PFSK-1 (cell line): ENCODE measurements at regions not wholly inside any gene's neighbourhood (a gene's known extent, or its start where the extent isn't known, plus 50 kb on each side); places are given as distances from the start of the nearest gene placed in this dataset.

ENCODE experiments used
- FOXP2 ChIP-seq: optimal IDR thresholded peaks from 2 replicates; pipeline ENCODE3; 2011; ENCODE audit warnings: borderline replicate concordance, control low read depth, inconsistent platforms; ENCODE audit not compliant: insufficient read depth; ENCODE audit errors: extremely low read length, extremely low read depth
- POLR2AphosphoS5 ChIP-seq: IDR thresholded peaks from 2 replicates; pipeline ENCODE4 v1.6.1; 2012; ENCODE audit warnings: low read depth, mild to moderate bottlenecking, control low read depth, low read length, moderate library complexity
- SIN3A ChIP-seq: IDR thresholded peaks from 2 replicates; pipeline ENCODE4 v1.6.1; 2012; ENCODE audit warnings: mild to moderate bottlenecking, low read length, moderate library complexity, borderline replicate concordance; ENCODE audit not compliant: insufficient read depth
- TAF1 ChIP-seq: IDR thresholded peaks from 2 replicates; pipeline ENCODE4 v1.6.1; 2012; ENCODE audit warnings: low read length, control low read depth, borderline replicate concordance; ENCODE audit not compliant: insufficient read depth

DNA sequence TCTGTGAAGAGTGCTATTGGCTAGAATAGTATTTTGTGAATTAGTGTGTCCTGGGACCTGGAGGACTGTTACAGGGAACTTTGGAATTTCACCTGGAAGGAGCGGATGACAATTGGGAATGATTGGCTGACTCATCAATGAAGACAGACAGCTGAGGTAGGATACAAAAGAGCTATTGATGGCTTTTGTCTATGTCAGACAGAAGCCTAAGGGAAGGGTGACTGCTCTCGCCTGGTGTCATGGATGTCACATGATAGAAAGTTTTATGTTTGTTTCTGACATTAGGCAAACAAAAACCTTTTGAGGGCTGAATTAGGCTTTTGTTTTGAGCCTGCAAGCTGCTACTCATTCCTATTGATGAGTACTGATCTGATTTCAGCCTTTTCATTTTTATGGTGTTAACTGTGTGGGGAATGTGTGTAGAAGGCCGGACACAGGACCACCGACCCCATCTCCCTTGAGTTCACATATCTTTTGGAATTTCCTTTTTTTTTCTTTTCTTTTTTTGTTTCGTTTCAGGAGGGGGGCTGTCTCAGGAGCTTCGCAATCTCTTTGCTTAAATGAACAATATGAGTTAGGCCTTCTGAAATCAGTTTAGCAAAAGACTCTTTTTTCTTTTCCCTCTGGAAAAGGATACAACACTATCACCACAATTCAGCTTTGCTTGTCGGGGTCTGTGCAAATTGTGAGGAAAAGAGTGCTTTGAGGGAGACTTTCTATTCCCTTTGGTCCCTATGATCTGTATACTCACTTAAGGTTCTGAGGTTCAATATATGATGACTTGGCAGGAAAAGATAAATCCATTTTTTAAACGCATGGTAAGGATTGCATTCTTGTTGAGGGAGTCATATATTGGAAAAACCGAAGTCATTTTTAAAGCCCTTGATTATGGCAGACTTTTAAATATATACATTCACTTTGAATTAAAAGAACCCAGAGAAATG, 207.9 kb upstream of the FIGN start:
- TF ChIP-seq SIN3A (no peak), TAF1 (no peak), POLR2AphosphoS5 (no peak), FOXP2 (no peak)
